Neural progenitor cell (in vitro differentiated cells): ENCODE measurements at regions not wholly inside any gene's neighbourhood (a gene's known extent, or its start where the extent isn't known, plus 50 kb on each side); places are given as distances from the start of the nearest gene placed in this dataset.

Experiments used
- EZH2 ChIP-seq: fragments of 200-600 bp; sonication (generic); IDR thresholded peaks from 2 replicates; pipeline ENCODE4 v1.6.1; 2017; ENCODE audit warnings: antibody characterized with exemption, mild to moderate bottlenecking, moderate library complexity
- EZH2phosphoT487 ChIP-seq: fragments of 200-600 bp; sonication (generic); IDR thresholded peaks from 2 replicates; pipeline ENCODE4 v1.6.1; 2017; ENCODE audit warnings: antibody characterized with exemption

GRCh38 chr11:19615341-19616183 lies 97.1 kb upstream of the NAV2 start:
- TF ChIP-seq EZH2 = no peak
- no peak for TF ChIP-seq EZH2phosphoT487
